ENCODE measurements at regions not wholly inside any gene's neighbourhood (a gene's known extent, or its start where the extent isn't known, plus 50 kb on each side); places are given as distances from the start of the nearest gene placed in this dataset.

DNA sequence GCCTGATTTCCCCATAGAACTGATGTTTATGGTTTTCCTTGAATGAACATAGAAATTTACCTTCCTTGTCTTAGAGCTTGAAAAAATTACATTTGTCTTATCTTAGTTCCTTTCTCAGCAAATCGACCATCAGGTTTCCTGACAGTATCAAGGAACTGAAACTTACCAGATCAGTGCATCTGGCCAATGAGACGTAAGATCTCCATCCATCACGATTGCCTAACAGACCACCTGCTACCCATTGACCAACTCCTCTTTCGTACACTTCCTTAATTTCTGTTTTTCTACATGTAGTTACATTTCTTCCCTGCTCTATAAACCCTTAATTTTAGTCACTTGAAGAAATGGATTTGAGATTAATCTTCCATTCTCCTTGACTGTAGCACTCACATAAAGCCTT, 57.4 kb upstream of the TMPRSS15 start:
- DNase-seq = no peak

DNA sequence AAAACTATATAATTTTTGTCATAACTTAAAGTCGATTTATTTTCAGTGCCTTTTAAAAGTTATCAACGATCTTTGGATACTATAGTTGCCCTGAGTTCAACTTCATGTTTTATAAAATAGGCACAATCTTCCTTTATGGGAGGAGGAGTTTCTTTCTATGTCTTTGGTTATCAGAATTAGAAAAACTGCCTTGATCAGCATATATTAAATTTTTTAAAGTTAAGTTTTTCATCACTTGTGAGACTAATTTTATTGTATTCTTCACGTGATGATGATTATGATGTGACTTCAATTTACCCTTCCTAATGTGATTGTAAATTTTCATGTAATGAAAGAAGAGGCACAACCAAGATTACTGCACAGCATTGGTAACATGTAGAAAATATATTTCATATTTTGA, 58.2 kb upstream of the TMPRSS15 start:
- no peak for DNase-seq

DNA sequence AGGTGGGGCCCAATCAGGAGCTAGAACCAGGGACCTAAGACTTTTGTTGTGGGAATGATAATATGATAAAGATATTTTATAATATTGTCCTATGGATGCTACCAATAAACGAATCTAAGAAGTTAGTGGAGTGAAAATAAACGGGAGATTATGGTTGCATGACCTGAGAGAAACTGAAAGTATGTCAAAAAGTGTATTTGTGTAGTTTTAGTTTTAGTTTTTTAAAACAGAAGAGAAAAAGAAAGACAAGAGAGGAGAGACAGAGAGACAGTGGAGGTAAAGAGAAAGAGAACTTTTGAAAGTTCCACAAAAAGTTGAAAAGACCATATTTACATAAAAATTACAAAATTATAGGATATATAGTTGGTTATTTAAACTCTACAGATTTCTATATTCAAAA, 64.1 kb upstream of the TMPRSS15 start:
- no peak for DNase-seq

DNA sequence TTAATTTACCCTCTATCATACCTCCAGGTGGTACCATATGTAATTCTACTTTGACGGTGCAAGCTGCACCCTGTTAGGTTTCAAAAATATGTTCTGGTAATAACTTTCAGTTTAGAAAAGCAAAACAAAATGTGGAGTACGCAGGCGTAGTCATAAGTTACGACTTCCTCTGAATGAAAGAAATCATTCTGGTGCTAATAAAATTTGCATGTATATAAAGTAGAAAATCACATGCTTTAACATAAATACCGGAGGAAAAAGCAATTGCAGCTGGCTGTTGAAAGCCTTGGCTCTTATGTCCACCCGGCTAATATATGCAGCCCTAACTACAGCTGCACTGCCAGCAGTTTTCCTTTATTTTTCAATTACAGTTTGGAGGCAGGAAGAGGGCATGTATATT, 65.2 kb upstream of the TMPRSS15 start:
- peak; percentile 4 for DNase-seq

DNA sequence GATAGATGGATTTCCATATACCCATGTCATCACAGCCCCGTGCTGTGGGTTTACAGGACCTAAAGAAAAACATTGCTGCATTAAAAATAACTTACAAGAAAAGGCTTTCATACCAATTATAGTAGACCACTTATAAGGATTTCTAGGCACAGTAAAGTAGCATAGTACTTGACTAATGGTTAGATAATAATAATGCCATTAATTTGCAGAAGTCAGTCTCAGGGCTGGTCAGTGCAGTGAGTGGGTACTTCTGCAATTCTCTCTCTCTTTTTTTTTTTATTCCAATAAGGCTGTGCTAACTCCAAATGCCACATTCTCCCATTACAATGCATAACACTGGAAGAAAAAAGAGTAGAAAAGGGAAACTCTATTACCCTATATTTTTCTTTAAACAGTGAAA, 73.1 kb upstream of the TMPRSS15 start:
- no peak for DNase-seq

DNA sequence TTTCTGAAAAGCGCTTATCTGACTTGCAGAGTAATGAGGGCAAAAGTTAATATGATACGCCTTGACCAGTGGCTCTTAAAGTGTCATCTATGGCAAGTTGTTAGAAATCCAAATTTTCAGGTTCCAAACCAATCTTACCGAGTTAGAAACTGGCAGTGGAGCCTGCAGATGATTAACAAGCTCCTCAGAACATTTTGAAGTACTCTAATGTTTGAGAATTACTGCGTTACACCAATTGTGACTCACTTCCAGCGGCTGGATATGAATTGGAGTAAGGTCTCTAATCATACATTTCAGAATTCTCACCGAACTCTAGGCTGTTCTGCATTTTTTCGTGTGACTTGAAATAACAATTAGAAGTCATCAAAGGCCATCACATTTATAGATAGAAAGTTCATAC, 73.5 kb upstream of the TMPRSS15 start:
- DNase-seq = no peak

DNA sequence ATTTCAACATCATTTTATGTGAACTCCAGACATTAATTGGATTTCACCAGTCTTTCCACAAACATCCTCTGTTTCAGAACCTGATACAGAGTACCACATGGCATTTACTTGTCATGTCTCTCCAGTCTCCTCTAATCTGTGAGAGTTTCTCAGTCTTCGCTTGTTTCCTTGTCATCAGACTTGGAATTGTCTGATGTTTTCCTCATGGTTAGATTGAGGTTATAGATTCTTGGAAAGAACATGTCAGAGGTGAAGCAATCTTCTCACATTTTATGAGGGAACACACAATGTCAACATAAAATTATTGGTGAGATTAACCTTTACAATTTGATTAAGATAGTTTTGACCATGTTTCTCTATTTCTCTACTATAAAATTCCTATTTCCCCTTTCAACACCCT, 74.9 kb upstream of the TMPRSS15 start:
- DNase-seq = no peak

DNA sequence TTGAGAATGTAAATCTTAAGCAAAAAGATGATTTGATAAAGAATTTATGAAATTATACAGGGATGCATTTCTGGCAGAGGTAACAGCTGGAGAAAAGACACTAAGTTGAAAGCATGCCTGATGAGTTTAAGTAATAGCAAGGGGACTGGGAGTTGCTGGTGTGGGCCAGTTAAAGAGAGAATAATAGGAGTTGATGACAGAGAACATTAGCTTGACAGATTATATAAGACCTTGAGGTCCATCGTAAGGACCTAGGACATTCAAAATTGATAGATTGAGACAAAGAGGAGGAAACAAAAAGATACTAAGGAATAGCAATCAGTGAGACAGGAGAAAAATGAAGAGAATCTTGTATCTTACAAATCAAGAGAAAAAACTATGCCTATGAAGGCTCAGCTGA, 84.7 kb upstream of the TMPRSS15 start:
- DNase-seq = no peak

DNA sequence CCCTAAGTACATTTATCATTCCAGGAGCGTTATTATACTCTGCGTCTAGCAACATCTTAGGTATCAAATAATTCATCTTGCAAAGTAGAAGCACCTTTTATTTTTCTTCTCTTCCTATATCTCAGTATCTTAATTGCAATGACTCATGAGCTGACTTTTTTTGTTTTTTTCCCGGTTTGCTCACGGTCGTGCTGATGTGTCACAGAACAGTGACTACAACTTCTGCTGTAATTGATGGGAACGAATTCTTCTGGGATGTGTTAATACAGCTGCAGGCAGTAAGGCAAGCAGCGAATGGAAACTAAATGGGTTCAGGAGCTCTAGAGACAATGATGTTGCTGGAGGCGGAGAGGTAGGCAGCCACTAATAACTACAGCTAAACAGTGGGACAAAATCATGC, 89.8 kb upstream of the TMPRSS15 start:
- no peak for DNase-seq

DNA sequence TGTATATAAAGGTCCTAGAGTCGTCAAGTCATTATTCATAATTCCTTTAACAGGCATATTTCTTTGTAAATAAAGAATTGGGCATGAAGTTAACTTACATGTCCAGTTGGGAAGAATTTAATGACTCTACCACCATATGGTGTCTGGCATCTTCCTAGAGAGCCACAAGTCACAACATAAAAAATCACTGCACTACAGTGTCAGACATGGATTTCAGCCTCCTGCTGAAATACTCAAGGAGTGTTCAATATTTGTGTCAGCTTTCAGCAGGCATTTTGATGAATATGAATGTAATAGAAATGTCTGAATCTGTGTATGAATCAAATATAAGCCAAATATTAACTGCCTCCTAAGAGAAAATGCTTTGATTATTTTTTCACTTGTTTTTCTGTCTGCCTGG, 91.9 kb upstream of the TMPRSS15 start:
- DNase-seq = no peak

DNA sequence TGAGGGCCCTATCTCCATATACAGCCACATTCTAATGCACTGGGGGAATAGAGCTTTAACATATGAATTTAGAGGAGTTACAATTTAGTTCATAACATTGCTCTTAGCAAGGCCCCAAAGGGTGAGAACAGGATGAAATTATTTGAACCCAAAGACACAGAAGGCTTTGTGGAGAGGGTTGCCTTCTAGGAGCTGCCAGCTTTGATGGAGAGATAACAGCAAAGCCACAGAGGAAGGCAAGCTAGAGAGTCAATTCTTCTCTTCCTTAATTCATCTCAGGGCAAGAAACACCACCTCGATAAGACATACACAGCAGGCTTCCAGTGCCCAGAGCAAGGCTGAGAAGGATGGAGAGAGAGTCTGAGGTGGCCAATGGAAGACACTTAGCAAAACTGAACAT, 94.8 kb upstream of the TMPRSS15 start:
- no peak for DNase-seq

DNA sequence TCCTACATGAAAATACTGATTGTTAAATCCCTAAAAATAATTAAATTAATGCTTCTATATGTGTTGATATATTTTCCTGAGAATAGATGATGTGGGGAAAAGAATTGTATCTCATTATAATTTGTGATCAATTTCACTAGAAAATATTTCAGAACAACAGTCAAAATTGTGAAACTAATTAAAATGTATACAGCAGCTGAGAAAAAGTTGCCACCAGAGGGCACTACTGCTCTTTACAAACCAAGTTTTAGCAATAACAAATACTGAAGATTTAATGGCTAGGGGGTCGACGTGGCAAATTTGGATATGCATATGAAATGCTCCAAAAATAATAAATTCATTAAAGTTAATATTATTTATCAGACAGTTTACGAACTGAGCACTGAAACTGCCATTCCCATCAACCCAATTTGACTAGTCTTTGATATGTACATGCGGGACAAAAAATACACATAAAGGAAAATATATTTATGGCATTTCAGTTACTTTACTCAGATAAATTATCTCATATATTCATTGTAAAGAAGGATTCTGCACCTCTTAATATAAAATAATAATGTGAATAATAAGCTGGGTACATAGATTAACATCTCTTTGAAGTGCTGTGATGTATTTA, 96.3 kb upstream of the TMPRSS15 start:
- peak; percentile 15 for DNase-seq

DNA sequence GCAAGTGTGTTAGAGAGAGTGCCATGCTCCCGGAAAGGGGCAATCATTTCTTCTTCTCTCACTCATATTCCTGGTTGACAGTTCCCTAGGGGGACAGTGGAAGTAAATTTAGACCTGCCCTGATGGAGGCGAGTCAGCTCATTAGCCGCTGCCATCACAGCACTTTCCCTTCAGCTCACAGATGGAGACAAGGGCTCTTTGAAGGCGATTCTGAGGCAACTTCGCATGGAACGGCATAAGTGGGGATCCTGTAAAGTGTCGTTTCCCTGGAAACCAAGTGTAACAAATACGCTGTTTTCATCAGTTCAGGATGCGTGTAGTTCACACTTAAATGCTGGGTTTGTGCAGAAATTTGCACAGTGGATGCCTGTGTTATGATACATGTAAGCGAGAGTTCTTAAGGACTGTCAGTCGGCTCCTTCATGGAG, 114.5 kb upstream of the TMPRSS15 start:
- DNase-seq = no peak

DNA sequence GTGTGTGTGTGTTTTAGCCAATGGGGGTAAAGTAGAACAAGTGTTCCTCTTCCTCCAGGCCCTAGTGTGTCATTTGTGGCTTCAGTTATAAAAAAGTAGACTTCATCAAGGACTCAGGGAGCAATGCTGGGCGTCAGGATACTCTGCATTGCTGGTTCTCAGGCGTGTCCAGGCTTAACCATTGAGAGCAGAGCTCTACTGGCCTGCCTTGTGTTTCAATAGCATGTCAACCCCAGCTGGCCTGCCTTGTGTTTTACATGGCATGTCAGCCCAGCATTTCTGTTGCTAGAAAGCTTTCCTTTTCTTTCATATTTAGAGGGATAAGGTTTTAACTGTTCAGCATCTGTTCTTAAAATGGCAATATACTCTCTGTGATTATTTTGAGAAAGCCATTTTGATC, 117.6 kb upstream of the TMPRSS15 start:
- no peak for DNase-seq

DNA sequence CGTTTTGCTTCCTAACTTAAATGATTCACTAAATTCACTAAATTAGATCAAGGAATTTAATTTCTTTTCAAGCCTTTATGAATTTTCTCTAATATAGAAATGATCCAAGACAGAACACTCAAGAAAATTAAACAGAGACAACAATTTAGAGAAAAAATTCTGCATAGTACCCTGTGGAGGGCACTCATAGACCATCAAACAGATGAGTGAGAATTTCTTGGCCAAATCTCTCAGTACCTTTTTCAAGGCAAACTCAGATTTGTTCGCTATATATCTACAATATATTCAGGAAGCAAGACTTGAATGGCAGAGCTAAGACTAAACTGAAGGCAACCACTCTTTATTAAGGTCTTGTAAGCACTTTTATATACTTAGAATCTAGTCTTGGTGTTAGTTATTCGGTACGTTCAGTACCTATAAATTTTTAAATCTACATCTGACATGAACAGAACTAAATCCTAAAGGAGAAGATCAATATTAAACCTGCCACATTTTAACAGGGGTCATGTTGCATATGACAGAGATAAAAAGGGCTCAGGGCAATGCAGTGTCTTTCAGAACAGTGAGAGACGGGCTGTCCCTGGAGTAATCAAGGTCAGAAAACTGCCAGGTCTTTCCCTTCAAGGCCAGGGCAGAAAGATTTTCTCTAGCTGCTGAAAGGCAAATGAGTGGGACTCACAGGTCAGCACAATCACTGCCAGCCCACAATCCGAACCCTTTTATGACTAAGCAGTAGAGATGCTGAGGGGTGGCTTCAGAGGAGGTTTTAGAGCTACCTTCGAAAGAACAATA, 118.8 kb upstream of the TMPRSS15 start:
- DNase-seq = no peak

DNA sequence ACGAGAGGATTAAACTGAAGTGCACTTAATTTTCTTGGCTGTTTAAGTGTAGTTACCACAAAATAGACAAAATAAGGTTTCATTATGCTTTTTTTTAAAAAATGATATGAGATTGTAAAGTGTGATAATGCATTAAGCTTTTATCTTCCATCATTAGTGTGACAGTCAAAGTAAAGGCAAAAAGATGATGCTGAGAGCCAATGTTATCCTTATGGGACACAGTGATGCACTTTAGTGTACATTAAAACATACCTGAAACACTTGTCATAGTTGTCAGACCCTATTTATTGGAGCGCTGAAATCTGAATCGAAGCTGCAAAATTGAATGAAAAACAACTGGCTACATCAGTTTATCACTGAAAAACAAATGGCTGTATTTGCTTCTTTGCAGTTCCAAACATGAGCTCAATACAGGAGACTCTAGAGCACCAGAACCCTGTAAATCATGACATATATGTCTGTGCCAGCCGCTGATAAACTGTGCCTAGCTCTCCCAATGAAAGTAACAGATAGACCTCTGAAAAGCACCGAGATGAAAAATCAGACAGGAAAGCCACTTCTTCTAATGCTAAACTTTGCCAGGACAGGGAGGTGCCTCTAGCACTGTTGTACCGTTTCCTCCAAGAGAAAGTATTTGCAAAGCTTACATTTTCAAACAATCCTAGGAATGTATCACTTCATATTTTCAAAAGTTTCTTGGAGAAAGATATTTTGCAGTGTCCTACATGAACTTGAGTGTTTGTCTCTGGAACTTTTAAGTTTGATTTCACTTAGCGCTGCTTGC, 120.7 kb upstream of the TMPRSS15 start:
- DNase-seq = no peak

DNA sequence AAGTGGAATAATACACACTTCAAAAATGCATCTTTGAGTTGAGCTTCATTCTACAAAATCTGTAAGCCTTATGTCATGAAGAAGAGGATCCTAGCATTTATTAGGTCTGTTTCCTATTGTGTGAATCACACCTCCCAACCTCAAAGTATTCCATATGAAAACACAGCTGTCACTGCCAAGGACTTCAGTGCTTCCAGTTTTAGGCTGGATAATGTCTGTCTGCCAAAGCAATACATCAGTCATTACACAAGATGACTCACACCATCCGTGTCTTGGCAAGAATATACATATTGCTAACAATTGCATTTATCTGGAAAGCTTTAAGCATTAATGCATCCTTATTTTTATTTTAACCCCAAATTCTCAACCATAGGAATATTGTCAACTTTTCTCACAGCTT, 125.7 kb upstream of the TMPRSS15 start:
- peak; percentile 61 for DNase-seq

DNA sequence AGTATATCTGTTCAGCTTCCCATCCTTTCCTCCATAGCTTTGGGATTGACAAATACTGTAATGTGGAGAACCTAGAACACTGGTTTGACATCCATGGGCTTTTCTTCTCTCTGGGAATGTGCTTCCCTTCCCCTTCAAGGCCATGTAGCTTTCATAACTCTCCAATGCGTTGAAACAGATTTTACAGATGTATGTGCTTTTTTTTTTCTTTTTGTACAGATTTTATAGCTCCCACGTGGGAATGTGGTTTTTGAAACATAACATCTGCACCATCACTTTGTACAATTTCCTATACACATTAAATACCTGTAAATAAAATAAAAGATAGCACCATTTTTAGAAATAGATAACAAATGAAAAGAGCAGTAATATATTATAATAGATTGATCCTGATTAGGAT, 138.5 kb upstream of the TMPRSS15 start:
- no peak for DNase-seq

DNA sequence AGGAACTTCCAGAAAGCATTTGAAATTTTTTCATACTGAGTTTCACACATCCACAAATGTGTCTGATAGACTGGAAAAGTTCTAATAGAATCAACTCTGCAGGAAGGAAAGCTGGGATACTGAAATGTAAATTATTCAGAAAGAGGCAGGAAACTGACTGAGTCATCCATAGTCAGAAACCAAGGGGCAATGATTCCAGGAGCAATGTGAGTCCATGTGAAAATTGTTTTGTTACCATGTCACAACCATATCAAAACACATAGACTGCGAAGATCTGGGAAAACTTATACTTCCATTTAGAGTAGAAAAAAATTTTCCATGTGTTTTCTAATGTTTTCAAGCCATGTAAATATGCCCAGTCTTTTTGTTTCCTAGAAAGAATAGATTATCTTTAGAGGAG, 142.3 kb upstream of the TMPRSS15 start:
- no peak for DNase-seq

DNA sequence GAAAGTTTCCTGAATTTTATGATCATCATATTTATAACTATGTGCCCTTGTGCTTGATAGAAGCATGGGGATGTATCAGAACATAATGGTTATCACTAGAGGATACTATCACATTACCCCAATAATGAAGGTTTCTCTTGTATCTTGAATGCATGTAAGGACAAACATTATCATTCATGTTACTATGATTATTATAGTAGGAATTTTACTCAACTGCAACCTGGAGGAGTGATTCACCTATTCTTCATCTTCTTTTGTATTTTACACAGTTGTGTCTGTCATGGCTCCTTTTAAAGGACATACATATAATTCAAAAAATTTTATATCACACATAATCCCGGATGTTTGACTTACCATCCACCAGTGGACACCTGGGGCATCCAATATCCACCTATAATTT, 143.8 kb upstream of the TMPRSS15 start:
- DNase-seq = no peak

DNA sequence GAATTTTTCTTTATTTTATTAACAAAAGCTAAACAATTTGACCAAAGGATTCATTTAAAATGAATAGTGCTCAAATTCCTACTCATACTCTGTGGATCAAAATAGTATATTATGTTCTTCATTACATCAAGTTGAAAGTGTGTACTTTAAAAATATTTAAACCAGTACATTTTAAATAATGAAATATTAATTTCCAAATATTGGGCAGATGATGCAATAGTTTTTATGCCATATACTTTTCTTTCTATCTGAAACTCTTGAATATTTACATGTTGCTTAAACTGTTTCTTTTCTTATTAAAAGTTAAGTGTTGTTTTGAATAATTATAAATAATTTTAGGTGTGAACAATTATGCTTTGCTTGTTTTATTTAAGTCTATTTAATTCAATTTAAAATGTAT, 144.7 kb upstream of the TMPRSS15 start:
- DNase-seq = no peak

DNA sequence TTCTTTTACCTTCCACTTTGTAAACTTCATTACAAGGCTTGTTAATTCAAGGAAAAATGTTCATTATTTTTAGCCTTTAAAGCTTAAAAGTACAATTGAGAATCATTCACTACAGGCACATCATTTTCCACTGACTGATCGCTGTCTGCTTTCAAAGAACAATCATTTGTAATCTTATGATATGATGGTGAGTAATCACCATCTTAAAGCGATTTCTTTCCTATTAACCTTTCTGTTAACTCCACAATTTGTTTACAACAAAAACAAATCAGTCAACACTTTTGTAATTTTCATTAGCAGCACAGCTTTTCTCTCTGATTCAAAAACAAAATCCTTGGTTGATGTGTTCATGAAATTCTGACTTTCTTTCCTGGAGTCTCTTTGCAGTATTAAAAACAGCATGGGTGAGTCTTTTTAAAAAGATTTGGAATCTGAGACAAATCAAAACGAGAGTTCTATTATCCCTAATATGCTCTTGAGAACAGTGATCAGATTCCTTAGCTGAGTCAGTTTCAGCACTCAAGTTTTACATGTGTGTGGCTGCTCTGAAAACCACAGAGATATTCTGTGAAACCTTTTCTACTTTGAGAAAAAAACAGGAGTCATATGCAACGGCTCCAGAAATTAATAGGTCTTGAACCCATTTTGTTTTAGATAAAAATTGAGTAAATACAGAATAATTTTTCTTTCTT, 145.8 kb upstream of the TMPRSS15 start:
- no peak for DNase-seq

DNA sequence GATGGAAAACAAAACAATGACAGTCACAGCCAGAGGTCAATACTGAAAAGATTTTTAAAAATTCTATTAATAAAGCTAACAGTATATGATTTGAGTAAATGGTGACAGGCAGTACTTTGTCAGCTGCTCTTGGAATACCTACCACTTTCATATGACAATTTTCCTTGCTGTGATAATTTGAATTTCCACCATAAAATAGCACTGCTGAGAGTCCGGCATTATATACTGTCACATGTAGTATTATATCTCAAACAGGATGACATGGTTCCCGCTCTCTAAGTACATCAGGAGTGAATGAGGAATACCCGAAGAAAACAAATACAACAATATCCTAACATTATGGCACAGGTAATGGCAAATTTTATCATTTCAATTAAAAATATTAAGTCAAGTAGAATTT, 146.8 kb upstream of the TMPRSS15 start:
- DNase-seq = no peak

DNA sequence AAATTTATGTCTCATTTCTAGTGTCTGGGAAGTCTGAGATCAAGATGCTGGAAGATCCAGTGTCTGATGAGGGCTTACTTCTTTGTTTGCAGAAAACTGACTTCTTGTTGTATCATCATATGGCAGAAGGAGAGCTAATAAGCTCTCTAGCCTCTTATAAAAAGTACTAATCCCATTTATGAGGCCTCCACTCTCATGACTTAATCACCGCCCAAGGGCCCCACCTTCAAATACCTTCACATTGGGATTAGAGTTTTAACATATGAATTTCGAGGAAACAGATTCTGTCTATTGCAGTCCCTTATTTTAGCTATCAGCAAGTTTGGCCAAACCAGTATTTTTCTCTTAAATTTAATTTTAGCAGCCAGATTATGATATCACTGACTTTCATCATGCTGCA, 150.2 kb upstream of the TMPRSS15 start:
- DNase-seq = no peak

Measured in NCI-H748 treated with DMSO at 0.1 percent for 48 hours (cell line).